Caco-2 (cell line): ENCODE measurements at regions not wholly inside any gene's neighbourhood (a gene's known extent, or its start where the extent isn't known, plus 50 kb on each side); places are given as distances from the start of the nearest gene placed in this dataset.

Source experiments
- BruUV-seq: library from RNA; stranded (reverse); fragments of 400-500 nt; replicated peaks from 2 replicates; lab custom pipeline; 2021; lab: Mats Ljungman, UMichigan
- CTCF ChIA-PET: fragments of 300-600 bp; sonication (Branson Sonifier 250); formaldehyde crosslinking; loops from one replicate; lab custom pipeline; 2022; ENCODE audit warnings: antibody characterized with exemption; lab: Charles Lee
- POLR2A ChIA-PET: fragments of 300-600 bp; sonication (Branson Sonifier 250); formaldehyde crosslinking; loops from one replicate; lab custom pipeline; 2022; ENCODE audit warnings: antibody characterized with exemption; lab: Charles Lee
- DNase-seq, 2 experiments: peaks; one replicate each; pipeline versions ENCODE4 v3.0.0 to v3.0.0-alpha.2; 2020 to 2022
- H3K27me3 ChIP-seq: replicated peaks from 2 replicates; pipeline ENCODE4 v1.6.0; 2011; ENCODE audit warnings: low read length; ENCODE audit not compliant: control insufficient read depth, insufficient read depth
- H3K36me3 ChIP-seq: 2 replicates; pipeline ENCODE4 v1.5.1; 2011; ENCODE audit warnings: low read length; ENCODE audit not compliant: control insufficient read depth, insufficient read depth
- H3K4me1 ChIP-seq: fragments of 250-450 bp; sonication (Bioruptor Pico); 2 replicates; pipeline ENCODE4 v1.5.1; 2020; ENCODE audit warnings: mild to moderate bottlenecking
- H3K4me3 ChIP-seq: 2 replicates; pipeline ENCODE4 v1.5.1; 2011; ENCODE audit warnings: low read depth, mild to moderate bottlenecking, control low read depth, low read length
- H3K9me3 ChIP-seq: fragments of 250-450 bp; sonication (Bioruptor Pico); 2 replicates; pipeline ENCODE4 v1.5.1; 2020; ENCODE audit warnings: mild to moderate bottlenecking, moderate library complexity
- H3K27ac Mint-ChIP-seq: one replicate; pipeline ENCODE4 v1.8.0; 2022; ENCODE audit warnings: mixed read lengths; ENCODE audit not compliant: unreplicated experiment
- H3K27me3 Mint-ChIP-seq: one replicate; pipeline ENCODE4 v1.8.0; 2022; ENCODE audit warnings: mixed read lengths; ENCODE audit not compliant: insufficient read depth, unreplicated experiment
- H3K36me3 Mint-ChIP-seq: one replicate; pipeline ENCODE4 v1.8.0; 2022; ENCODE audit warnings: mild to moderate bottlenecking, mixed read lengths; ENCODE audit not compliant: insufficient read depth, unreplicated experiment
- H3K4me1 Mint-ChIP-seq: one replicate; pipeline ENCODE4 v1.8.0; 2022; ENCODE audit warnings: low read depth, mixed read lengths; ENCODE audit not compliant: unreplicated experiment
- H3K4me3 Mint-ChIP-seq: one replicate; pipeline ENCODE4 v1.8.0; 2022; ENCODE audit warnings: mild to moderate bottlenecking, moderate library complexity, mixed read lengths; ENCODE audit not compliant: unreplicated experiment
- H3K9me3 Mint-ChIP-seq: one replicate; pipeline ENCODE4 v1.8.0; 2022; ENCODE audit warnings: mixed read lengths; ENCODE audit not compliant: unreplicated experiment
- CTCF ChIP-seq, 2 experiments: fragments of 200-600 bp in 1 of 2; IDR thresholded peaks; 1 replicate in 1 of 2; 2 replicates in 1 of 2; pipeline versions ENCODE4 v1.5.1 to v1.8.0; 2011 to 2022; ENCODE audit warnings: antibody characterized with exemption in 1 of 2, control low read depth in 1 of 2, inconsistent platforms in 1 of 2, low read depth in 1 of 2, low read length in 1 of 2, mild to moderate bottlenecking in 1 of 2, moderate library complexity in 1 of 2; ENCODE audit not compliant: insufficient read depth in 1 of 2, severe bottlenecking in 1 of 2, unreplicated experiment in 1 of 2
- intact Hi-C: fragments of 100-400 bp; cut with micrococcal nuclease; formaldehyde crosslinking; loops from one replicate; pipeline ENCODE4 v1.10.0; 2022; ENCODE audit not compliant: unreplicated experiment

DNA sequence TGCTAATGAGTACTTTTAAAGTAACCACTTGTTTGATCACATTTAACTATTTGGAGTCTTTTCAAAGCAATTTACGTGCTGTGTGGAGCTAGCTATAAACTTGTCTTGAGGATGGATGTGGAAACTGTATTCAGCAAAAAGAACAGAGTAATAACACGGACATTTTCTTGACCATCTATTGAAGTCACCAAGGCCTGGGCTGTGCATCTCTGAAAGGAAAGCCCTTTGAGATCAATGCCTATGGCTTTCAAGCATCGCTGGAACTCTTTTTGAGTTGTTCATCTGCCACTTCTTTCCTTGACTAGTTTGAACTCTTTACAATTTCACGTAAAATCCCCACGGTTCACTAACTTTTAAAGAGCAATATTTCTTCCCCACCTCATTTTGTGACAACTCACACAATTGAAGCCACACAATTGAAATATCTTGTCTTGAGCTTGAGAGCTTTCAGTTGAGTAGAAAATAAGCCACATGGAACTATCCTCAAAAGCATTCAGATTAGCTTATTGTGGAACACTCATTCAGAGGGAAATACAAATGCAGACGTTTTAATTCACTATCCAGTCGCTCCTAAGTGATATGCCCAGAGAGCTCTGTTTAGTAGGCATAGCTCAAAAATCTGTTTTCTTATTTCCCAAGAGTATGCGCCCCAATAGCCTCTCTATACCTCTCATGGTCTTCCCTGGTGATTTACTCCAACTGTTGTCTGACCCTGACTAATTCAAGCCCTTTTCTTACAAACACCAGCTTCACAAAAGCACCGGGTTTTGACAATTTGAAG is 134.9 kb upstream of the SLITRK2 start:
- Mint-ChIP-seq H3K27ac (no peak overlapping the region), H3K4me3 (no peak overlapping the region), H3K4me1 (no peaks in the 10 kb centered on the region), H3K36me3 (no peaks in the 10 kb centered on the region), H3K27me3 (no peaks in the 10 kb centered on the region), H3K9me3 (no peaks in the 10 kb centered on the region)
- Histone ChIP-seq H3K4me1 (no peaks in the 10 kb centered on the region), H3K4me3 (no peak overlapping the region), H3K27me3 (no peaks in the 10 kb centered on the region), H3K9me3 (no peaks in the 10 kb centered on the region), H3K36me3 (no peaks in the 10 kb centered on the region)
- CTCF ChIA-PET = no interaction called here
- POLR2A ChIA-PET = no interaction called here
- TF ChIP-seq CTCF (IDR thresholded peaks at IDR 0.05; ENCODE audit: insufficient read depth in 1 of 2, low read depth in 1 of 2, low read length in 1 of 2, severe bottlenecking in 1 of 2, unreplicated experiment in 1 of 2) = no peak
- BruUV-seq = no TSS peak
- no peak for DNase-seq
- intact Hi-C loops = no loop called here

DNA sequence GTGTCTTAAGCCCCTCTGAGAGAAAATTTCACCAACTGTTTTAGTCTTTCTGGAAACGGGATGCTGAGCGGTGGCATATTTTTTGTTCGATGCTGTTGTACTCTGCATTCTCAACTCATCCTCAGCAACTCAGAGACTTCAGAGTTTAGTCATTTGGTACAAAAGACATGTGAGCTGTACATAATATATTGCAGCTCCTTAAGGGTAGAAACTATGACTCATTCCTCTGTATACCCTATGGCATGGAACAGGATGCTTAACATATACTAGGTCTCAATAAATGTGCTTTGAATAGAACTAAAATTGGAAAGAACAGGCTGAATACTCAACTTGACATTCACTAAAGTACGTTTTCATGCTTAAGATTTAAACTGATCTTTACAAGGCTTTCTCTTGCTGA is 130.5 kb upstream of the SLITRK2 start:
- H3K36me3 Mint-ChIP-seq = no peaks in the 10 kb centered on the region
- ChIA-PET POLR2A (no interaction called here), CTCF (no interaction called here)
- no peak overlapping the region for H3K4me3 Mint-ChIP-seq
- no peaks in the 10 kb centered on the region for H3K4me1 Mint-ChIP-seq
- Histone ChIP-seq H3K27me3 (no peaks in the 10 kb centered on the region), H3K9me3 (no peaks in the 10 kb centered on the region), H3K36me3 (no peaks in the 10 kb centered on the region), H3K4me1 (no peaks in the 10 kb centered on the region), H3K4me3 (no peak overlapping the region)
- H3K9me3 Mint-ChIP-seq = no peaks in the 10 kb centered on the region
- BruUV-seq = no TSS peak
- intact Hi-C loops = no loop called here
- H3K27ac Mint-ChIP-seq = no peak overlapping the region
- no peak for TF ChIP-seq CTCF (IDR thresholded peaks at IDR 0.05; ENCODE audit: insufficient read depth in 1 of 2, low read depth in 1 of 2, low read length in 1 of 2, severe bottlenecking in 1 of 2, unreplicated experiment in 1 of 2)
- DNase-seq = no peak
- H3K27me3 Mint-ChIP-seq = no peaks in the 10 kb centered on the region

DNA sequence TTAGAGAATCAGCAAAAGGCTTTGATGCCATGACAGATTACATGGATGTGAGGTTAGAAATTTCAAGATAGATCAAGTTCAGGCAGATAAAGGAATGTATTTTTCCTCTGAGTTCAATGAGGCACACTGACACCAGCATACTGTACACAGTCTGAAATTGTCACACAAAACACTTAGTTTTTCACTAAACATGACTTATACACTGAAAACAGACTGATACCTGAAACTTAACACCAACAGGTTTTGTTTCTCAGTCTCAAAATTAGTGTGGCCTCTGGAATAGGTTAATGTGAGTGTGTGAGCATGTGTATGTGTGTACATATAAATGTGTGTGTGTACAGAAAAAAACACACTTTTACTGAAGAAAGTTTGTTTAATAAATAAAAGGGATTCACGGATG is 129.9 kb upstream of the SLITRK2 start:
- intact Hi-C loops = no loop called here
- no peak overlapping the region for H3K27ac Mint-ChIP-seq
- Histone ChIP-seq H3K4me3 (no peak overlapping the region), H3K4me1 (no peaks in the 10 kb centered on the region), H3K9me3 (no peaks in the 10 kb centered on the region), H3K36me3 (no peaks in the 10 kb centered on the region), H3K27me3 (no peaks in the 10 kb centered on the region)
- no peaks in the 10 kb centered on the region for H3K36me3 Mint-ChIP-seq
- ChIA-PET POLR2A (no interaction called here), CTCF (no interaction called here)
- H3K27me3 Mint-ChIP-seq = no peaks in the 10 kb centered on the region
- no peak for DNase-seq
- peaks cover 3% of the 10 kb centered on the region for H3K9me3 Mint-ChIP-seq
- H3K4me1 Mint-ChIP-seq = no peaks in the 10 kb centered on the region
- TF ChIP-seq CTCF (IDR thresholded peaks at IDR 0.05; ENCODE audit: insufficient read depth in 1 of 2, low read depth in 1 of 2, low read length in 1 of 2, severe bottlenecking in 1 of 2, unreplicated experiment in 1 of 2) = no peak
- no peak overlapping the region for H3K4me3 Mint-ChIP-seq
- no TSS peak for BruUV-seq
